Type B pancreatic cell (in vitro differentiated cells): ENCODE measurements at regions not wholly inside any gene's neighbourhood (a gene's known extent, or its start where the extent isn't known, plus 50 kb on each side); places are given as distances from the start of the nearest gene placed in this dataset.
"Not testable (repeated sequence)": the region's sequence is repeated elsewhere in the genome, so short reads cannot be mapped to it uniquely, and the experiment has no call there.

Source experiments
- DNase-seq: peaks from one replicate; pipeline ENCODE4 v3.0.0; 2021; ENCODE audit warnings: mixed read lengths; ENCODE audit not compliant: unreplicated experiment; ENCODE audit errors: extremely low spot score
- H3K27ac Mint-ChIP-seq: 2 replicates; pipeline ENCODE4 v1.8.0; 2021; ENCODE audit warnings: mild to moderate bottlenecking, mixed read lengths
- H3K27me3 Mint-ChIP-seq: 2 replicates; pipeline ENCODE4 v1.8.0; 2021; ENCODE audit warnings: mixed read lengths
- H3K36me3 Mint-ChIP-seq: 2 replicates; pipeline ENCODE4 v1.8.0; 2021; ENCODE audit warnings: mixed read lengths
- H3K4me1 Mint-ChIP-seq: one replicate; pipeline ENCODE4 v1.8.0; 2021; ENCODE audit warnings: mixed read lengths; ENCODE audit not compliant: unreplicated experiment
- H3K4me3 Mint-ChIP-seq: 2 replicates; pipeline ENCODE4 v1.8.0; 2021; ENCODE audit warnings: mild to moderate bottlenecking, mixed read lengths
- H3K9me3 Mint-ChIP-seq: 2 replicates; pipeline ENCODE4 v1.8.0; 2021; ENCODE audit warnings: mixed read lengths
- CTCF ChIP-seq: fragments of 200-600 bp; sonication (generic); conservative IDR thresholded peaks from 2 replicates; pipeline ENCODE4 v1.5.0; 2021; ENCODE audit warnings: antibody characterized with exemption, mild to moderate bottlenecking

- H3K9me3 Mint-ChIP-seq, result no peaks in the 10 kb centered on the region
- DNase-seq, result no peak
- H3K4me1 Mint-ChIP-seq, result peaks cover 8% of the 10 kb centered on the region
- no peaks in the 10 kb centered on the region for H3K36me3 Mint-ChIP-seq
- no peak for TF ChIP-seq CTCF
- H3K27ac Mint-ChIP-seq, result no peak overlapping the region
- H3K4me3 Mint-ChIP-seq, result no peak overlapping the region
- no peaks in the 10 kb centered on the region for H3K27me3 Mint-ChIP-seq
Observed at GRCh38 chr13:50467156-50468110, 376.1 kb downstream of the DLEU7 start.

- Mint-ChIP-seq H3K27ac (no peak overlapping the region), H3K36me3 (no peaks in the 10 kb centered on the region), H3K27me3 (no peaks in the 10 kb centered on the region), H3K4me3 (no peak overlapping the region), H3K9me3 (no peaks in the 10 kb centered on the region), H3K4me1 (peaks cover 10% of the 10 kb centered on the region)
- no peak for DNase-seq
- no peak for TF ChIP-seq CTCF
Observed at GRCh38 chr13:50468849-50469669, 374.4 kb downstream of the DLEU7 start.

GRCh38 chr13:50473050-50473449 is 370.4 kb downstream of the DLEU7 start:
- H3K27me3 Mint-ChIP-seq, H3K4me3 Mint-ChIP-seq, H3K9me3 Mint-ChIP-seq, H3K36me3 Mint-ChIP-seq, H3K27ac Mint-ChIP-seq, DNase-seq: not testable (repeated sequence)
- peaks cover 12% of the 10 kb centered on the region for H3K4me1 Mint-ChIP-seq

- Mint-ChIP-seq H3K36me3 (no peaks in the 10 kb centered on the region), H3K4me1 (peaks cover 12% of the 10 kb centered on the region), H3K9me3 (no peaks in the 10 kb centered on the region), H3K27me3 (no peaks in the 10 kb centered on the region), H3K27ac (no peak overlapping the region), H3K4me3 (no peak overlapping the region)
- TF ChIP-seq CTCF, result no peak
- no peak for DNase-seq
Observed at GRCh38 chr13:50474088-50474662, 369.3 kb downstream of the DLEU7 start.

GRCh38 chr13:50476577-50477285 is 366.8 kb downstream of the DLEU7 start:
- H3K4me1 Mint-ChIP-seq, result peaks cover 22% of the 10 kb centered on the region
- no peaks in the 10 kb centered on the region for H3K36me3 Mint-ChIP-seq
- H3K27me3 Mint-ChIP-seq, result no peaks in the 10 kb centered on the region
- DNase-seq, result no peak
- no peak overlapping the region for H3K27ac Mint-ChIP-seq
- no peak overlapping the region for H3K4me3 Mint-ChIP-seq
- no peak for TF ChIP-seq CTCF
- H3K9me3 Mint-ChIP-seq, result no peaks in the 10 kb centered on the region
